SK-N-SH treated with all-trans-retinoic acid at 6 μM for 48 hours (cell line): ENCODE measurements at regions not wholly inside any gene's neighbourhood (a gene's known extent, or its start where the extent isn't known, plus 50 kb on each side); places are given as distances from the start of the nearest gene placed in this dataset.

Experiments
- ATAC-seq: fragments of 200-7000 bp; cut with Tn5 transposase; 3 replicates; pipeline ENCODE4 v1.9.1; 2020; ENCODE audit warnings: mild to moderate bottlenecking, moderate library complexity
- ARNTL ChIP-seq: fragments of 450-650 bp; formaldehyde crosslinking; IDR thresholded peaks from 2 replicates; pipeline ENCODE4 v1.5.0; 2020; ENCODE audit warnings: low read depth, mild to moderate bottlenecking, moderate library complexity, borderline replicate concordance
- BACH2 ChIP-seq: fragments of 250-450 bp; sonication (Bioruptor Pico); IDR thresholded peaks from 2 replicates; pipeline ENCODE4 v1.9.0; 2021; ENCODE audit warnings: mild to moderate bottlenecking, borderline replicate concordance
- CSDC2 ChIP-seq: fragments of 250-450 bp; sonication (Bioruptor Pico); IDR thresholded peaks from 2 replicates; pipeline ENCODE4 v1.5.0; 2020; ENCODE audit warnings: mild to moderate bottlenecking, moderate library complexity
- ESRRG ChIP-seq: fragments of 250-450 bp; sonication (Bioruptor Pico); IDR thresholded peaks from 2 replicates; pipeline ENCODE4 v1.6.1; 2021; ENCODE audit warnings: mild to moderate bottlenecking
- GLIS3 ChIP-seq: fragments of 250-450 bp; sonication (Bioruptor Pico); IDR thresholded peaks from 2 replicates; pipeline ENCODE4 v1.5.0; 2020; ENCODE audit warnings: mild to moderate bottlenecking, moderate library complexity
- ISL1 ChIP-seq: fragments of 250-450 bp; sonication (Bioruptor Pico); IDR thresholded peaks from 2 replicates; pipeline ENCODE4 v2.1.2; 2022; ENCODE audit warnings: mild to moderate bottlenecking, moderate library complexity
- OSR1 ChIP-seq: fragments of 250-450 bp; sonication (Bioruptor Pico); IDR thresholded peaks from 2 replicates; pipeline ENCODE4 v1.8.0; 2022; ENCODE audit warnings: moderate library complexity, mild to moderate bottlenecking, inconsistent platforms
- POU6F1 ChIP-seq: fragments of 250-450 bp; sonication (Bioruptor Pico); IDR thresholded peaks from 2 replicates; pipeline ENCODE4 v1.8.0; 2021; ENCODE audit warnings: low read depth, mild to moderate bottlenecking, moderate library complexity, borderline replicate concordance
- PPARA ChIP-seq: fragments of 250-450 bp; sonication (Bioruptor Pico); IDR thresholded peaks from 2 replicates; pipeline ENCODE4 v1.5.0; 2020; ENCODE audit warnings: mild to moderate bottlenecking, borderline replicate concordance
- RARB ChIP-seq: fragments of 250-450 bp; sonication (Bioruptor Pico); IDR thresholded peaks from 2 replicates; pipeline ENCODE4 v1.8.0; 2021; ENCODE audit warnings: mild to moderate bottlenecking, moderate library complexity
- SNAI2 ChIP-seq: fragments of 250-450 bp; sonication (Bioruptor Pico); IDR thresholded peaks from 2 replicates; pipeline ENCODE4 v1.5.0; 2020; ENCODE audit warnings: mild to moderate bottlenecking, moderate library complexity
- TOX ChIP-seq: fragments of 250-450 bp; sonication (Bioruptor Pico); IDR thresholded peaks from 2 replicates; pipeline ENCODE4 v1.8.0; 2021; ENCODE audit warnings: mild to moderate bottlenecking, moderate library complexity, borderline replicate concordance
- TSHZ2 ChIP-seq: fragments of 250-450 bp; sonication (Bioruptor Pico); IDR thresholded peaks from 2 replicates; pipeline ENCODE4 v1.5.0; 2020; ENCODE audit warnings: mild to moderate bottlenecking, moderate library complexity
- ZC3H10 ChIP-seq: fragments of 250-450 bp; sonication (Bioruptor Pico); IDR thresholded peaks from 2 replicates; pipeline ENCODE4 v1.5.1; 2021; ENCODE audit warnings: mild to moderate bottlenecking, moderate library complexity
- ZFP3 ChIP-seq: fragments of 250-450 bp; sonication (Bioruptor Pico); IDR thresholded peaks from 2 replicates; pipeline ENCODE4 v1.5.0; 2020; ENCODE audit warnings: mild to moderate bottlenecking, moderate library complexity
- ZFP30 ChIP-seq: fragments of 450-650 bp; formaldehyde crosslinking; IDR thresholded peaks from 2 replicates; pipeline ENCODE4 v1.5.0; 2022; ENCODE audit warnings: mild to moderate bottlenecking, moderate library complexity
- ZNF565 ChIP-seq: fragments of 450-650 bp; formaldehyde crosslinking; conservative IDR thresholded peaks from 2 replicates; pipeline ENCODE4 v1.5.0; 2020; ENCODE audit warnings: low read depth, mild to moderate bottlenecking, moderate library complexity
- ZNF70 ChIP-seq: fragments of 450-650 bp; formaldehyde crosslinking; IDR thresholded peaks from 2 replicates; pipeline ENCODE4 v1.5.0; 2020; ENCODE audit warnings: mild to moderate bottlenecking, moderate library complexity
- ZNF8 ChIP-seq: fragments of 450-650 bp; formaldehyde crosslinking; IDR thresholded peaks from 2 replicates; pipeline ENCODE4 v1.5.0; 2020; ENCODE audit warnings: mild to moderate bottlenecking, moderate library complexity
- TF ChIP-seq, protein P1 (sequence below): fragments of 250-450 bp; sonication (Bioruptor Pico); IDR thresholded peaks from 2 replicates; pipeline ENCODE4 v1.5.1; 2021; ENCODE audit warnings: mild to moderate bottlenecking, moderate library complexity

DNA sequence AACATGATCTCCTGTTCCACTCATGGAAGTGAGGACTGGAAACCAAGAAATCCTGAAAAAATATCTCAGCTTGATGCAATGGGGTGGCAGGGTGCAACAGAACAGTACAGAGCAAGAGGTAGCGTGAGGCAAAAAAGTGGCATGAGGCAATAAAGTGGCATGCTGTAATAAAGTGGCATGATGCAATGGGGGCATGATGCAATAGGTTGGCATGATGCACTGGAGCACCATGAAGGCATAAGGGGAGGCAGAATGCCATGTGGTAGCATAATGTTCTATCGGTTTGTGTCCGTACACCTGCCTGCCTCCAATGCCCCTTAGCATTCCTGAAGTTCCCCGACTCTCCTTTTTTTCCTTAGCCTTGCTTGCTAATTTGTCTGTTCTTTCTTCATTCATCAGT lies 648.4 kb downstream of the TMEM182 start:
- ATAC-seq = no peak
- no peak for TF ChIP-seq ISL1
- no peak for TF ChIP-seq TSHZ2 (CRISPR knock-in tag)
- TF ChIP-seq POU6F1 (CRISPR knock-in tag) = no peak
- TF ChIP-seq, protein P1, sequence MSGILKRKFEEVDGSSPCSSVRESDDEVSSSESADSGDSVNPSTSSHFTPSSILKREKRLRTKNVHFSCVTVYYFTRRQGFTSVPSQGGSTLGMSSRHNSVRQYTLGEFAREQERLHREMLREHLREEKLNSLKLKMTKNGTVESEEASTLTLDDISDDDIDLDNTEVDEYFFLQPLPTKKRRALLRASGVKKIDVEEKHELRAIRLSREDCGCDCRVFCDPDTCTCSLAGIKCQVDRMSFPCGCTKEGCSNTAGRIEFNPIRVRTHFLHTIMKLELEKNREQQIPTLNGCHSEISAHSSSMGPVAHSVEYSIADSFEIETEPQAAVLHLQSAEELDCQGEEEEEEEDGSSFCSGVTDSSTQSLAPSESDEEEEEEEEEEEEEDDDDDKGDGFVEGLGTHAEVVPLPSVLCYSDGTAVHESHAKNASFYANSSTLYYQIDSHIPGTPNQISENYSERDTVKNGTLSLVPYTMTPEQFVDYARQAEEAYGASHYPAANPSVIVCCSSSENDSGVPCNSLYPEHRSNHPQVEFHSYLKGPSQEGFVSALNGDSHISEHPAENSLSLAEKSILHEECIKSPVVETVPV (CRISPR knock-in tag) = no peak
- no peak for TF ChIP-seq CSDC2 (CRISPR knock-in tag)
- no peak for TF ChIP-seq ZFP30 (CRISPR knock-in tag)
- no peak for TF ChIP-seq ZFP3 (CRISPR knock-in tag)
- no peak for TF ChIP-seq ZC3H10 (CRISPR knock-in tag)
- no peak for TF ChIP-seq BACH2 (CRISPR knock-in tag)
- TF ChIP-seq ZNF8 (CRISPR knock-in tag) = no peak
- no peak for TF ChIP-seq RARB (CRISPR knock-in tag)

DNA sequence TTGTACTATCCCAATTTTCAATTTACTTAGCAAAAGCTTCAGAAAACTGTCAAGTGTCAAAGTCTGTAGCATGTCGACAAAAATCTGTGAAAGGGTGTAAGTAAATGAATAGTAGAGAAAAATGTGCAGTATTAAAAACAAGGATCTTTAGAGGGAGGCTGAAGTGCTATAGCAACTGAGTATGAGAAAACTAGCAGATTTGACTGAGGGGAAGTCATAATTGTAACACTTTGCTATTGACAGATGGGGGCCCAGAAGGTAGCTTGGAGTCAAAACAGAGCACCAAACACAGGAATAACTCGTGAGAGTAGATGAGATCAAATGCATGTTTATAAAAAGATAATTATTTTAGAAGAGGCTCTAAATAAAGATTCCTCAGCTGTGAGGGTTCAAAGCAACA lies 657.7 kb downstream of the TMEM182 start:
- TF ChIP-seq OSR1 (CRISPR knock-in tag) (no peak), PPARA (no peak), TSHZ2 (CRISPR knock-in tag) (no peak), ZNF8 (CRISPR knock-in tag) (no peak)
- no peak for ATAC-seq

- ATAC-seq = no peak
- TF ChIP-seq BACH2 (CRISPR knock-in tag) = no peak
Measured at GRCh38 chr2:103423100-103423499, 661.3 kb downstream of the TMEM182 start.

- no peak for ATAC-seq
- no peak for TF ChIP-seq SNAI2
- no peak for TF ChIP-seq ZNF70
- no peak for TF ChIP-seq CSDC2 (CRISPR knock-in tag)
- no peak for TF ChIP-seq ISL1
- no peak for TF ChIP-seq PPARA
- TF ChIP-seq, all 23 proteins: peak for 0
Measured at GRCh38 chr2:103427567-103427966, 665.7 kb downstream of the TMEM182 start.

DNA sequence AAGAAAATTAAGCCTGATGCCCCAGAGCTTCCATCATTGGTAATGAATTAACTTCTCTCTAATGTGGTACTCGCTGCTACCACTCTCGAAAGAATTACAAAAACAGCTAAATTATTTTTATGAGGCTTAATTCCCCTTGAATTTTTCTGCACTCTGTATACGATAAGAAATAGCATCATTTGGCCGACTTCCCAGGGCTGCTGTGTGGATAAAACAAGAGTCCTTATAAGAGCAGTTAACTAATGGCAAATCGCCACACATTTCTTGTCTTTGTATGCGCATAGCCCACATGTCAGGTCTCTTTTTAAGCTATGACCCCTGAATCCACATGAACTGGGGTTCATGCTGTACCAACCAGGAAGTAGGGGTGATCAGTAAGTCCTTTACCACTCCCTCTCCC lies 668.4 kb downstream of the TMEM182 start:
- ATAC-seq = no peak
- TF ChIP-seq ARNTL (no peak), POU6F1 (CRISPR knock-in tag) (no peak), ZNF8 (CRISPR knock-in tag) (no peak), RARB (CRISPR knock-in tag) (no peak), ZNF565 (CRISPR knock-in tag) (no peak), ISL1 (no peak), ESRRG (no peak), ZNF70 (no peak), SNAI2 (no peak), BACH2 (CRISPR knock-in tag) (no peak), GLIS3 (CRISPR knock-in tag) (no peak), TOX (CRISPR knock-in tag) (no peak), ZFP3 (CRISPR knock-in tag) (no peak)
- TF ChIP-seq, protein P1 (CRISPR knock-in tag) = no peak
